GM19324 (cell line): ENCODE measurements at regions not wholly inside any gene's neighbourhood (a gene's known extent, or its start where the extent isn't known, plus 50 kb on each side); places are given as distances from the start of the nearest gene placed in this dataset.

Experiments
- ATAC-seq: cut with Tn5 transposase; IDR thresholded peaks from one replicate; pipeline ENCODE4 v1.9.1; 2021; ENCODE audit warnings: mild to moderate bottlenecking, moderate library complexity; ENCODE audit not compliant: unreplicated experiment, low FRiP score

DNA sequence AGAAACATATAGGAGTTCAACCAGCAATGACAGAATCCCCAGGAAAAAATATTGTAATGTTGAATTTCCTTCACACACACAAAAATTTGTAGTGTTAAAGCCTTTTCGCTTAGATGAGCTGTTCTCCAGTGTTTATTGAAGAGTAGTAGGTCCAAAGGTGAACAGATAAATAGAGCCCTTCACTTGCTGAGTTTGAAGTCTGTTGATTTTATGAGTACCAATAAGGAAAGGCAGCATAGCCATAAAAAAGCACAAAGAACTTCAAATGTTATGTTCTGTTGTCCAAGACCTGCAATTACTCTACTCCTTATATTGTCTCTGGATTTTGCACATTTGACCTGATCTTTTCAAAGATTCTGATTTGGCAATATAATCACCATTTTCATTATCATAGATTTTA lies 362.7 kb upstream of the B3GALT2 start:
- no peak for ATAC-seq

DNA sequence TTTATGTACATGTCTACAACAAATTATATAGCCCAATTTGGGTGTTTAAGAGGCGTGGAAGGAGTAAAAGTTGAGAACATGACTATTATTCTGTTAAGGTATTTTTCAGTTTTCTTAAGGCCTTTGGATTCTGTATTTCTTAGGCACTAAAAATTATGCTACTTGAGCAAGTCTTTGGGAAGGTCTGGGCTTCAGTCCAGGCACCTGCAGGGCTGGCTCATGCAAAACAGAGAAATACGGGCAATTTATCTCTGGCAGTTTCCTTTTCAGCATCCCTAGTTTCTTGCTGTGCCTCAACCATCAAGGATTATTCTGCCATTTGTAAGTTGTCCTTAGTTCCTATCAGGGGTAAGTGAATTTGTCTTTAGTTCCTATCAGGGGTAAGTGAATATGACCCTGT lies 358.8 kb upstream of the B3GALT2 start:
- ATAC-seq, result no peak

DNA sequence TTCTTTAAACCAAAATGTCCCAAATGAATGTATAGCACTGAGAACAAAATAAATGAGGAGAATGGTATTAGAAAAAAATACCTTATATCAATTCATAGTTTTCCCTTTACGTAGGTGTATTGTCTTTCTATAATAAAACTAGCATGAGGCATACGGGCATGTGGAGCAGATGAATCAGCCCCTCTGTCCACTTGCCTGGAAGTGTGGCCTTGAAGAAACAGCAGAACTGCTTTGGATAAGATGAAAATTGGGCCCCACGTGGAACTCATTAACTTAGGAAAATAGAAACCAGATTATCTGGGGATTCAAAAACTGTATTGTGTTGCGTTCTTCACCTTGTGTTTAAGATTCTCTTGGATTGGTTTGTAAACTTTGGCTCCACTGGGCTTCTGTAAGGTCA lies 356.8 kb upstream of the B3GALT2 start:
- ATAC-seq, result no peak

DNA sequence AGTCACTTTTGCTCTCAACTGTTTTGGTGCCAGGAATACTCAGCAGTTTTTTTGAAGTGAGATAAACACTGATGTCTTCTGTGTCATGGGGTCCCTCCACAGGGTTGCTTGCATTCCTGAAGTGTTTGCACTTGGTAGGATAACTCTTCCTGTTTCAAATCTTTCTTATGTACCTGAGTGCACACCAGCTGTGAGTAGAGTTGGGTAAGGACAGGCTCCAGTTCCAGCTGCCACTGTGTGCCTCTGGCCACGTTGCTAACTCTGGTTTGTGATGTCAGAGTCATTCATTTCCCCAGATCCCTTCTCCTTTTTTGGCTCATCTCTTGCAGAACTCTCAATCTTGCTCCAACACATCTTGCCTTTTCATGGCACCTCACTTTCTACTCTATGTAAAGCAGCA lies 356.3 kb upstream of the B3GALT2 start:
- no peak for ATAC-seq

DNA sequence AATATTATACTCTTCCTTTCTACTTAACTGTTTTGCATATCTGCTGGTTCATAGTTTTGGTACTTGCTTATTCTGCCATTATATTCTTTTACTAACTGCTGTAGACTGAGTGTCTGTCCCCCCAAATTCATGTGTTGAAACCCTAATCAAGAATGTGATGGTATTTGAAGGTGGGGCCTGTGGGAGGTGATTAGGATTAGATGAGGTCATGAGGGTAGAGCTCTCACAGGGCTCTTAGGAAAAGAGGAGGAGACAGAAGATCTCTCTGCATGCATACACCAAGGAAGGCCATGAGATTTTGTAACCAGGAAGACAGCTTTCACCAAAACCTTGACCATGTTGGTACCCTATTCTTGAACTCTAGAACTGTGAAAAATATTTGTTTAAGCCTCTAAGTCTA lies 354.1 kb upstream of the B3GALT2 start:
- ATAC-seq, result peak; percentile 5

DNA sequence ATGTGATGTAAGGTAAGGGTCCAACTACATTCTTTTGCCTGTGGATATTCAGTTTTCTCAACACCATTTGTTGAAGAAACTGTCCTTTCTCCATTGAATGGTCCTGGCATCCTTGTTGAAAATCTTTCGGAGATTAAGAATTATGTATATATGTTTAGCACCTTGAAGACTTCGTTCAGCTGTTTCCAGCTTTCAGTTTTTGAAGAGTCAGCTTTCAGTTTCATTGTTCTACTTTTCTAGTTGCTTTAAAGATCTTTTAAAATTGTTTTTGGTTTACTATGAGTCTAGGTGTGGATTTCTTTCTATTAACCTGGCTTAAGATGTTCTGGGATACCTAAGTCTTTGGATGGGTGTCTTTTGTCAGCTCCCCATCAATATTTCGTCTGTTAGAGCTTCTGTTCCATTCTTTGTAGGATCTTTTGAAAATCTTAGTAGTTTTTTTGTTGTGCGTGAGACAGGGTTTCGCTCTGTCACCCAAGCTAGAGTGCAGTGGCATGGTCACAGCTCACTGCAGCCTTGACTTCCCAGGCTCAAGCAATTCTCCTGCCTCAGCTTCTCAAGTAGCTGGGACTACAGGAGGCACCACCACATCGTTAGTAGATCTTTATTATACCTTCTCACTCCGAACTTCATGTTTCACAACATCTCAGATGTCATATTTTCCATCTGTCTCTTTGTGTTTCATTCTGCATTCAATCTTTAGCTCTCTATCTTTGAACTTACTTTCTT lies 353.5 kb upstream of the B3GALT2 start:
- peak; percentile 72 for ATAC-seq

DNA sequence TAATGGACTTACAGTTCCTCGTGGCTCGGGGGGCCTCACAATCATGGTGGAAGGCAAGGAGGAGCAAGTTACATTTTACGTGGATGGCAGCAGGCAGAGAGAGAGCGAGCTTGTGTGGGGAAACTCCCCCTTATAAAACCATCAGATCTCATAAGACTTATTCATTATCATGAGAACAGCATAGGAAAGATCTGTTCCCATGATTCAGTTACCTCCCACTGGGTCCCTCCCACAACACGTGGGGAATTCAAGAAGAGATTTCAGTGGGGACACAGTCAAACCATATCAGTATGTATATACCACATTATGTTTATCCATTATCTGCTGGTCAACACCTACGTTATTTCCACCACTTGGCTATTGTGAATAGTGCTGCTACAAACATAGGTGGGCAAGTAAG lies 352.3 kb upstream of the B3GALT2 start:
- no peak for ATAC-seq

DNA sequence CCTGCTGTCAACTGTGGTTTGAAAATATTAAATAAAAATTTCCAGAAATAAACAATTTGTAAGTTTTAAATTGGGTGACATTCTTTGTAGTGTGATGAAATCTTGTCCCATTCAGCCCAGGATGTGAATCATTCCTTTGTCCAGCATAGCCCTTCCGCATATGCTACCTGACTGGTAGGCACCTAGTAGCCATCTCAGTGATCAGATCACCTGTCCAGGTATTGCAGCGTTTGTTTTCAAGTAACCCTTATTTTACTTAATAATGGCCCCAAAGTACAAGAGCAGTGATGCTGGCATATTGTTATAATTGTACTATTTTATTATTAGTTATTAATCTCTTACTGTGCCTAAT lies 351.6 kb upstream of the B3GALT2 start:
- ATAC-seq, result no peak

DNA sequence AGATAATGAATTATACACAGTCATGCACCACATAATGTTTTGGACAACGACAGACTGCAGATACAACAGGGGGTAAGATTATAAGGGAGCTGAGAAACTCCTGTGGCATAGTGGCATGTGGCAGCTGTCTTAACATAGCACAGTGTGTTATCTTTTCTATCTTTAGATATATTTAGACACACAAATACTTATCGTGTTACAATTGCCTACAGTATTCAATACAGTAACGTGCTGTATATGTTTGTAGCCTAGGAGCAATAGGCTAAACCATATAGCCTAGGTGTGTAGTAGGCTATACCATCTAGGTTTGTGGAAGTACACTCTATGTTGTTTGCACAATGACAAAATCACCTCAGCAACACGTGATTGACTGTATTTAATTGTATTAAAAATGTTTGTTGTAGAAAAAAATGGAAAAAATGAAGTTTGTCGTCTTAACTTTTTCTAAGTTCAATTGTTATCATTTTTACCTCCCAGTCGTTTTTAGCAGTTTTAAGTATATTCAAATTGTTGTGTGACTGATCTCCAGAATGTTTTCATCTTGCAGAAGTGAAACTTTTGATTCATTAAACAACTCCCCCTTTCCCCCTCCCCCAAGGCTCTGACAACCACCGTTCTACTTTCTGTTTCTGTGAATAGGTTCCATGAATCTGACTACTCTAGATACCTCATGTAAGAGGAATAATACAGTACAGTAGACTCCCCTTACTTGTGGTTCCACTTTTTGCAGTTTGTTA lies 351.0 kb upstream of the B3GALT2 start:
- ATAC-seq, result peak; percentile 83

DNA sequence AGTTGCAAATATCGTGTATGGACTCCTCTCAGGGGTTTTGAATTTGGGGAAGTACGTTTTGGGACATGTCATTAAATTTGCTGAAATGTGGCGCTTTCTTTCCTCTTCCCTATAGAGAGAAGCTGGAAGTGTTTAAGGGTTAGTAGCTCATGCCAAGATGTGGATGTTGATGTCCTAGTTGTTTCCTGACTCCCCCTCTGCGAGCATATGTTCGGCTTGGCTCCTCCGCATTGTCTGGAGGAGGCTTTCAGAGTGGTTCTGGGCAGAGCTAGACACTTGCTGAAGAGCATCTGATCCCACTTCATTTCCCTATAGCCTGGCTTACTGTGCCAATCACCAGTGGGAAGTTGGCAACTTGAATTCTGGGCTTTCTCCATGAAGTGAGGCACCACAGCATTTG lies 347.4 kb upstream of the B3GALT2 start:
- no peak for ATAC-seq

DNA sequence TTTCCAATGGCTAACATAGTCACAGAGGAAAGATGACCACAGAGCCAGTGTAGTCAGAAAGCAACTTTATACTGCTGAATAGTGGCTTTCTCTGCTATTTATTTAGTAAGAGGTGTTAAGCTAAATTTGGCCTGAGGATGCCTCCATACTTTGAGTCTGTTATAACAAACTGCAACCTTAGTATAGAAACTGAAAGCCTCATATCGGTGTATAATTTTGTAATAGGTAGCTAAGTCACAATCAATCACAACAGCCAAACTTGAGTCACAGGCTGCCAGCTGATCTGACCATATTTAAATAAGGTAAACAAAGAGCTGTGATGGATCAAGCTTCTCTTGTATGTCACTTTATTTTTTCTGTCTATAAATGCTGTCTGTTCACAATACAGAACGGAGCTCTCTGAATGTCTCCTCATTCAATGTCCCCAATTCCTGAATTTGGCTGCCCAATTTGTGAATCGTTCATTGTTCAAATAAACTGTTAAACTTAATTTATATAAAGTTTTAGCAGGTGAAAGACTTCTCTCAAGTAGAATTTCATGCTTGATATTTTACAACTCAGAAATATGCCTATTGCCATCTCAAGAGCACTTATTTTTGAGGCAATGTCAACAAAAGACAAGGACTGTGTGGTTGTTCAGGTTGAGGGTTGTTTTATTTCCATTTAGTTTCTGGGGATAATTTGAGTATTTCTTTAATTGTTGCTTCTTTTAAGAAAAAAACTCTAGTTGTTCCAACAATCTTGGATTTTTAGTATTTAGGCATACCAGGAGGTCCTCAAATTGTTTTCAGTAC lies 339.7 kb upstream of the B3GALT2 start:
- peak; percentile 86 for ATAC-seq

DNA sequence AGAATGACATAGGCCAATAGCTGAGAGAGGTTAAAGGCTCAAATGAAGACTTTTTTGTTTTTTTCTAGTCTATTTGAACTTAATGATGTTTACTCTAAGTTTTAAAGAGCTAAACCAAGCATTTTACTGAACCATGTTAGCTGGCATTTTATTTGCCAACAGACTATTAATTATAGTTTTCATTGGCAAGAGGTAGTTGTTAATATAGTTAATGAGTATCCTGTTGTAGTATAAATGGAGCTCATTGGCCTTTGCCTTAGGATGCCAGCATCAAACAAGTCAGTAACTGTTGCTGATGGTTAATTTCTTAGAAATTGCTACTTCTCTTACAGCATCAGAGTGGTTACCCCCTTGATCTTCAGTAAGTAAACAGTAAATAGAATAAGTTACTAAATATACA lies 339.0 kb upstream of the B3GALT2 start:
- ATAC-seq, result no peak

DNA sequence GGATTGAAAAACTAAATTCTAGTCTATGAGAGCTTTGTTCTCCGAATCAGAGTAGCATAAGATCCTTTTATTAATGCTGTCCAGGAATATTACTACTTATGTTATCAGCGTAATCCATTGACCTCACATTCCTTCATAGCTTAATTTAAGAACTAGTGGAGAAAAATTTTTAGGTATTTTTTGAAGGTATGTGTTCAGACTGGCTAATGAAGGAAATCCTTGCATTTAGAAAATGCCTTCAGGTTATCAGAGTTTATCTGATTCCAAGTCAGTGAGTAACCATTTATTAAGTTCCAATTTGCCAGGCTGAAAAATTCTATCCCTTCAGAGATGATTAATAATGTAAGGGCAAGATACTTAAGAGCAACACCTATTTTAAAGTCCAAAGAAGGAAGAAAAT lies 338.2 kb upstream of the B3GALT2 start:
- ATAC-seq, result no peak

DNA sequence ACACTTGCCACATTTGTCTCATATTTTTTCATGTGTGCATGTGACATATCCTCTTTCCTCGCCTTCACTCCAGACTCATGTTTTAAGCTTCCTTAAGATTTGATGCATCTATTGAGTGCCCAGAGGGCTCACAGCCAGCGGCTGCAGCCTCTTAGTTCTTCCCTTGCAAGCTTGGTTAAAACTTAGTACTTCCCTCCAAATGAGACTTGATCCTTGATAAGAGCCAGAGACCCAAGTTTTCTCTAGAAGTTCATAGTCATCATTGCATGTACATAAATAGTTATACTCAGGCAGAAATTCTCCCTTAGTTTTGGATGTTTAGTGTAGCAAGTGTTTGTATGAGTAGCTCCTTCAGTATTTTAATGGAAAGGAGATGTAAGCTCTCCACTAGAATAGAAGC lies 337.6 kb upstream of the B3GALT2 start:
- no peak for ATAC-seq

DNA sequence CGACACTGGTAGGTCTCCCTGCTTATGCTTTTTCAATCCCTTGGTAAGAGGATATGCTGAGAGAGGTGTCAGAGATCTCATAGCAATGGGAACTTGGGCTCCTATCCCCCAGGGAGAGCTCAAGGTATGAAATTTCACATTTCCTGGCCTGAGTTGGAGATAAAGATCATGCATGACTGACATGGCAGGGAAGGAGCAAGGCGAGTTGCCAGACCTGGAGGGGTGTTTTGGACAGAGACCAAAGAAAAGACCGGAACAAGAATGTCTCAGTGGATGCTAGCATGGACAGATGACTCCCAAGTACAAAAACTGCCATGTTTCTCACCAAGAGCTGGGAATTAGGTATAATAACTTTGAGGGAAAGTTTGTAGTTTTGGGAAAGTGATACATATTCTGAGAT lies 334.1 kb upstream of the B3GALT2 start:
- ATAC-seq, result no peak

DNA sequence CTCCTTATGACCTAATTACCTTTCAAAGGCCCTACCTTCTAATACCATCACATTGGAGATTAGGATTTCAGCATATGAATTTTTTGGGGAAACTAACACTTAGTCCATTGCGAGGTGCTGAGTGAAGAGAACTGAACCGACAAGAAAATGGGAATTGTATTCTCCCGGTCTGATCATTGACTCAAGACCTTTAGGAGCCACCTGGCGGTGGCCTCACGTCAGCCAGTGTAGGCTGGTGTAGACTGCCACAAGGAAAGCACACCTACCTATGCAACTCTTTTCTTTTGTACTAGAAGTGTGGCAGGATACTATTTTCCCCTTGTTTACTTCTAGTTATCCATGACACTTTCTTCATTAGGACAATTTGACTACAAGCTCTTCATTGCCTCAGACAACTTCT lies 333.5 kb upstream of the B3GALT2 start:
- no peak for ATAC-seq

DNA sequence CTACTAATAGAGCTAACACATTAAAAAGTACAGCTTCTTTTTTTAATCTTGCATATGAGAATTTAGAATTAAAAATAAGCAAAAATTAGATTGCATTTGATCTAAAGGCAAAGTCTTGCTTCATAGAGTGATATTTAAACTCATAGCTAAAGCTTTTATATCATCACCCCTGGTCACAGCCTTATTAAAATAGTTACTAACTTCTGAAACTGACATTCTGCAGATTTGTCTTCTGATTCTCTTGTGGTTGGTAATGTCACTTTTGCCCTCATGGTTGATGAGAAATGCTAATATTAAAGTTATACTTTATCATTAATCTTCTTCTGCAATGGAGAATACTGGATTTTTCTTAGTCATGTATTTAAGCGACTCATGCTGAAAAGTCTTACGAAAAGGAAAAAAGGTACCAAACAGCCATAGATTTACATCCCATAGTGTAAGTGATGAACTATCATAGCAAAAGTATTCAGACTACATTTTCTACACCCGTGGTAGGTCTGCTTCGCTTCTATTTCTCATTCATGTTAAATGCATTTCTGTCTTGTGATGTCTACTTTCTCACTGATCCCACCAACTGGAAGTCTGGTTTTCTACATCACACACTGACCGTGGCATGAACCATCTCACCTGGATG lies 330.5 kb upstream of the B3GALT2 start:
- ATAC-seq, result no peak

DNA sequence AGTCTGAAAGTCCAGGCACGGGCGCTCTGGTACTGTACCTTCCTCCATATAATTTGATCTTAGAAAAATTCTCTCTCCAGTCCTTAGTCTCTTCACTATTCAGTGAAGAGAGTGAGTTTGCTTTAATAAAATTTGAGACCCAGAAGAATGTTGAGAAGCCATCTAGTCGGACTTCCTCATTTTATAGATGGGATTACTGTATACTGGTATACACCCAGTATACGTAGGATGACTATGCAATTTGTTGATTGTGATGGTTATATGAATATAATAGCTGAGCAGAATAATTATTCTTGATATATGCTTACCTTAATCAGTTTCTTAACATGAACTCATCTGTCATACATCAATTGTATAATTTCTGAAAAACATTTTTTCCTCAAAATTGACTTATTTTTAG lies 328.0 kb upstream of the B3GALT2 start:
- no peak for ATAC-seq

DNA sequence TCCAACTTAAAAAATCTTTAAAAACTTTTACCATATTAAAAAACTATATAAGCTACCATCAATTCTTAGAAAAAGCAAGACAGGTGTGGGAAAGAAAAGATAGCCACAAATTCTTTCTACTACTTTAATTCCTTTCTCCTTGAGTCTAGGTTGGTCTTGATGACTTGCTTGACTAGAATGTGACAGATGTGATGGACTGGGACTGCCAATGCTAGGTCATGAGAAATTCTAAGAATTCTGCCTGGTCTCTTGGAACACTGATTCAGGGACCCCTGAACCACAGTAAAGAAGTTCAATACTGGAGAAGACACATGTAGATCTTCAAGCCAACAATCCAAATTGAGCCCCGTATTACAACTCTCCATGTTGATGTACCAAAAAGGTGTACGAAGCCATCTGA lies 326.6 kb upstream of the B3GALT2 start:
- no peak for ATAC-seq

DNA sequence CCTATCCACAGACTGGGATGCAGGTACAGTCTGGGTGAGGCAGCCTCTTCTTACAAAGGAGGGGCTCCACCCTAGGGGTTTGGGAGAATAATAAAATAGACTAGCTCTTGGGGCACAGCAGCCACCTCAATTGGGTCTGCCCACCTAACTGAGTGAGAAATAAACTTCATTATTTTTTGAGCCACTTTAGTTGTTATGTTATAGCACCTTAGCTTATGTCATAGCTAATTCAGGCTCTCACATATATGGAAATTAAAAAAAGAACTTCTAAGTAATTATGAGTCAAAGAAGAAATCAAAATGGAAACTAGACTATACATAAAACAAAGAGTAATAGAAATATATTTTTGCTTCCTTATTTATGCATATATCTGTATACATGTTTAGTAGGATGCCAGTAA lies 318.5 kb upstream of the B3GALT2 start:
- no peak for ATAC-seq

DNA sequence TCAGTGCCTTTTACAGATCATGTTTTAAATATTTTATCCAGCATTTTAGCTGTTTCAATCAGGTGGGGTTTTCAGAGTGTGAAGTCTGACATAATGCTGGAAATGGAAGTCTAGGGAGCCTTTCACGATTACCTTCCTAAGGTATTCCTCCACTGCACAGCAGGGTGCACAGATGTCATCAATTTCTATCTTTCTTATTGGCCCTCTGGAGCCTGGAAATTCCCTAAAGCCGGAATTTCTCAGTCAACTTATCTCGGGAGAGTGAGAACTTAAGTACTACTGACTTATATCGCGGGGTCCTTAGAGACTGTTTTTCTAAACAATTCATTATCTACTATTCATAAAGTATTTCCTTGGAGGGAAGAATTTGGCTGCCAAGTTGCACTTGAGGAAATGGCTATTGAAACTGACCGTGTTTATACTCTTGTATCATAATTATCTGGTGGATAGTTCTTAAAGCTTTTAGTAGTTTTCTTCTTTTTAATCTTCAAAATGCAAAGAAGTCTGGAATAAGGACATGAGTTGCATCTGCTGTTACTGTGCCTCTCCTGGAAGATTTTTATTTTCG lies 311.8 kb upstream of the B3GALT2 start:
- ATAC-seq, result no peak
